Fibroblast of mammary gland (primary cell): ENCODE measurements at regions not wholly inside any gene's neighbourhood (a gene's known extent, or its start where the extent isn't known, plus 50 kb on each side); places are given as distances from the start of the nearest gene placed in this dataset.
"Not testable (repeated sequence)": the region's sequence is repeated elsewhere in the genome, so short reads cannot be mapped to it uniquely, and the experiment has no call there.

Experiments used
- DNase-seq: peaks from one replicate; pipeline ENCODE4 v3.0.0-alpha.2; 2010; ENCODE audit warnings: low read depth
- H3K4me3 ChIP-seq: 2 replicates; pipeline ENCODE4 v1.5.1; 2011; ENCODE audit warnings: low read depth, mild to moderate bottlenecking, low read length, moderate library complexity; ENCODE audit not compliant: control insufficient read depth
- CTCF ChIP-seq: conservative IDR thresholded peaks from 2 replicates; pipeline ENCODE4 v1.5.1; 2011; ENCODE audit warnings: low read depth, low read length, inconsistent platforms; ENCODE audit not compliant: control insufficient read depth, insufficient read depth

DNA sequence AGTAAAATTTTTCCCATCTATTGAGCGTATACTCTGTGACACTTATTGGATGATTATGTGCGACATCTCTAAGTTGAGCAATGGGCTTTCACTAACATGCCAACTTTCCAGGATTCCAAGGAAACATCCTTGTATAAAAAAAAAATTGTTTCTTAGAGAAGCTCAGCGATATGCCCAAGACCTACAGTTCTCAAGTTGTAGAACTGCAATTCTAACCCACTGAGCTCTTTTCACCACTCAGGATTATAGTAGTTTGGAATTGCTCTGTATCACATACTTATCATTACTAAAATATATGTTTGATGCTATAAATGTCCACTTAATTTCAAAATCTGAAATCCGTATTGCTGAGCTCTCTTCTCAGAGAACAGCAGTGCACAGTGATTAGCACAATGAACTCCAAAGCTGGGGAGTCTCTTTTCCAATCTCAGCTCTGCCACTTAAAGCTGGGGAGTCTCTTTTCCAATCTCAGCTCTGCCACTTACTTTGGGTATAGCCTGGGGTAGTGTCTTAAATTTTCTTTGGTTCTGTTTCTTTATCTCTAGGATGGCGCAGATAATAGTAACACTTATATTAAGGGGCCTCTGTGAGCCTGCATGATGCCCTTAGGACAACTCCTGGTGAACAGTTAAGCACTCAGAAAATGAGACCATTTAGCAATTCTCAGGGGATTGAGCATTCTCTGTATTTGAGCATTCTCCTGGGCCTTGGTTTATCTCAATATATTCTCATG is 1722.2 kb upstream of the AGA start:
- no peak for TF ChIP-seq CTCF
- DNase-seq = no peak
- no peak overlapping the region for H3K4me3 ChIP-seq

GRCh38 chr4:179165000-179165738 is 1722.9 kb upstream of the AGA start:
- DNase-seq = no peak
- H3K4me3 ChIP-seq = no peak overlapping the region
- TF ChIP-seq CTCF = no peak

DNA sequence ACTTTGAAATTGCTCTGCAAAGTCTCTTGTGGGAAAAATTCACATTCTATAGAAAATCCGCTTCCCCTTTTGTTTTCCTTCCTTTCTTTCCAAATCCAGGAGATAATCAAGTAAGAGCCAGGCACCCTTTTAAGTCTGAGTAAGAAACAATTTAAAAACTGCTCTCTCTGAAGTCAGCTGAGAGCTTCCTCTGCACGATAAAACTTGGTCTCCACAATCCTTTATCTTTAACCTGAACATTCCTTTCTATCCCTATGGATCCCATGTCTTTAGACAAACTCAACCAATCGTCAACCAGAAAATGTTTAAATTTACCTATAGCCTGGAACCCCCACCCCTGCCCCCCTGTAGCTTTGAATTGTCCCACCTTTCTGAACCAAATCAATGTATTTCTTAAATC is 1723.6 kb upstream of the AGA start:
- no peak for DNase-seq
- TF ChIP-seq CTCF = no peak
- H3K4me3 ChIP-seq = no peak overlapping the region

DNA sequence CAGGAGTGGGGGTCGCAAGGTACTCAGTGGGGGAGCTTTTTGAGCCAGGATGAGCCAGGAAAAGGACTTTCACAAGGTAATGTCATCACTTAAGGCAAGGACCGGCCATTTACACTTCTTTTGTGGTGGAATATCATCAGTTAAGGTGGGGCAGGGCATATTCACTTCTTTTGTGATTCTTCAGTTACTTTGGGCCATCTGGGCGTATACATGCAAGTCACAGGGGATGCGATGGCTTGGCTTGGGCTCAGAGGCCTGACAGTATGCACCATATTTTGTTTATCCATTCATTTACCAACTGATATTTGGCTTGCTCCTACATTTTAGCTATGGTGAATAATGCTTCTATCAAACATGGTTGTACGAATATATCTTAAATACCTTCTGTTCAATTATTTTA is 1728.1 kb upstream of the AGA start:
- H3K4me3 ChIP-seq, DNase-seq: not testable (repeated sequence)

- DNase-seq = no peak
Observed at GRCh38 chr4:179182741-179183140, 1740.5 kb upstream of the AGA start.

DNA sequence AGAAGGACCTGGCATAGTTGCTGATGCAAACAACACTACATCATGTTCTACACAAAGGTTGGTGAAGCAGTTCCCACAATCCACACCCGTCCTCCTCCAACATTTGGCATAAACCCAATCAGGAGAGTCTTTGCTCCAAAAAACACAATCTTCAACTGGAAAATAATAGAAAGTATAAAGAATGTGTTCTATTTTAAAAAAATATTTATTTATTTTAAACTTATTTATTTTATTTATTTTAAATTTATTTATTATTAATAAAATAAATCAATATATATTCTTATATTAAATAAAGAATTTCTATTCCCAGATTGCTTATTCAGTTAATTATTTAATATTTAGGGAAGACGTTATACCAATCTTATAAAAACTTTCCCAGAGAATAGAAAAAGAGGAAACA is 1753.7 kb upstream of the AGA start:
- no peak for DNase-seq
- no peak for TF ChIP-seq CTCF

More at GRCh38 chr4:179182741-179183140, 1740.5 kb upstream of the AGA start:
- no peak overlapping the region for H3K4me3 ChIP-seq
- TF ChIP-seq CTCF = no peak

DNA sequence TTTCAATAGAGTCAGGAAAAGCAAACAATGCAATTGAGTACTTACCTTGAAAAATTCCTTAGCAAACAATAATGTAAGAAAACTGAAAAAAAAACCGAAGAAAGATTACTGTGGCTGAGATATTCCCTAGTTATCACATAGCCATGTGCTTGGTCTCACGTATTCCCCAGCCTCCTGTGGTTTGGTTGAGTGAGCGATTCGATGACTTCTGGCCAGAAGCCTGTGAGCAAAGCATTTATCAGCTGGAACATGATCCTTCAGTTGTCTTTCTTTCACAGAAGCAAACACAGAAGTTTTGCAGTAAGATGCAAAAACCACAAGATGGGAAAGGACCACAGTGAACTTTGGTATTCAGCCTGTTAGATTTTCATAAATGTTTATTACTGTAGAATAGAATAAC is 1754.3 kb upstream of the AGA start:
- no peak overlapping the region for H3K4me3 ChIP-seq
- no peak for TF ChIP-seq CTCF
- no peak for DNase-seq

More for the DNA sequence above, 1753.7 kb upstream of the AGA start:
- H3K4me3 ChIP-seq = no peak overlapping the region
